SK-N-SH treated with all-trans-retinoic acid at 6 μM for 48 hours (cell line): ENCODE measurements at regions not wholly inside any gene's neighbourhood (a gene's known extent, or its start where the extent isn't known, plus 50 kb on each side); places are given as distances from the start of the nearest gene placed in this dataset.

Source experiments
- ATAC-seq: fragments of 200-7000 bp; cut with Tn5 transposase; 3 replicates; pipeline ENCODE4 v1.9.1; 2020; ENCODE audit warnings: mild to moderate bottlenecking, moderate library complexity
- ARNTL ChIP-seq: fragments of 450-650 bp; formaldehyde crosslinking; IDR thresholded peaks from 2 replicates; pipeline ENCODE4 v1.5.0; 2020; ENCODE audit warnings: low read depth, mild to moderate bottlenecking, moderate library complexity, borderline replicate concordance
- BACH2 ChIP-seq: fragments of 250-450 bp; sonication (Bioruptor Pico); IDR thresholded peaks from 2 replicates; pipeline ENCODE4 v1.9.0; 2021; ENCODE audit warnings: mild to moderate bottlenecking, borderline replicate concordance
- CREB5 ChIP-seq: fragments of 250-450 bp; sonication (Bioruptor Pico); IDR thresholded peaks from 2 replicates; pipeline ENCODE4 v1.5.1; 2020; ENCODE audit warnings: low read depth, mild to moderate bottlenecking, moderate library complexity
- CSDC2 ChIP-seq: fragments of 250-450 bp; sonication (Bioruptor Pico); IDR thresholded peaks from 2 replicates; pipeline ENCODE4 v1.5.0; 2020; ENCODE audit warnings: mild to moderate bottlenecking, moderate library complexity
- ESRRG ChIP-seq: fragments of 250-450 bp; sonication (Bioruptor Pico); IDR thresholded peaks from 2 replicates; pipeline ENCODE4 v1.6.1; 2021; ENCODE audit warnings: mild to moderate bottlenecking
- GLIS3 ChIP-seq: fragments of 250-450 bp; sonication (Bioruptor Pico); IDR thresholded peaks from 2 replicates; pipeline ENCODE4 v1.5.0; 2020; ENCODE audit warnings: mild to moderate bottlenecking, moderate library complexity
- ISL1 ChIP-seq: fragments of 250-450 bp; sonication (Bioruptor Pico); IDR thresholded peaks from 2 replicates; pipeline ENCODE4 v2.1.2; 2022; ENCODE audit warnings: mild to moderate bottlenecking, moderate library complexity
- PATZ1 ChIP-seq: fragments of 250-450 bp; sonication (Bioruptor Pico); IDR thresholded peaks from 2 replicates; pipeline ENCODE4 v1.8.0; 2020; ENCODE audit warnings: mild to moderate bottlenecking, moderate library complexity, borderline replicate concordance
- PPARA ChIP-seq: fragments of 250-450 bp; sonication (Bioruptor Pico); IDR thresholded peaks from 2 replicates; pipeline ENCODE4 v1.5.0; 2020; ENCODE audit warnings: mild to moderate bottlenecking, borderline replicate concordance
- RARB ChIP-seq: fragments of 250-450 bp; sonication (Bioruptor Pico); IDR thresholded peaks from 2 replicates; pipeline ENCODE4 v1.8.0; 2021; ENCODE audit warnings: mild to moderate bottlenecking, moderate library complexity
- SNAI2 ChIP-seq: fragments of 250-450 bp; sonication (Bioruptor Pico); IDR thresholded peaks from 2 replicates; pipeline ENCODE4 v1.5.0; 2020; ENCODE audit warnings: mild to moderate bottlenecking, moderate library complexity
- TCF4 ChIP-seq: fragments of 250-450 bp; sonication (Bioruptor Pico); IDR thresholded peaks from 2 replicates; pipeline ENCODE4 v1.8.0; 2021; ENCODE audit warnings: mild to moderate bottlenecking, moderate library complexity, borderline replicate concordance
- TOX ChIP-seq: fragments of 250-450 bp; sonication (Bioruptor Pico); IDR thresholded peaks from 2 replicates; pipeline ENCODE4 v1.8.0; 2021; ENCODE audit warnings: mild to moderate bottlenecking, moderate library complexity, borderline replicate concordance
- ZC3H10 ChIP-seq: fragments of 250-450 bp; sonication (Bioruptor Pico); IDR thresholded peaks from 2 replicates; pipeline ENCODE4 v1.5.1; 2021; ENCODE audit warnings: mild to moderate bottlenecking, moderate library complexity
- ZFP3 ChIP-seq: fragments of 250-450 bp; sonication (Bioruptor Pico); IDR thresholded peaks from 2 replicates; pipeline ENCODE4 v1.5.0; 2020; ENCODE audit warnings: mild to moderate bottlenecking, moderate library complexity
- ZFP30 ChIP-seq: fragments of 450-650 bp; formaldehyde crosslinking; IDR thresholded peaks from 2 replicates; pipeline ENCODE4 v1.5.0; 2022; ENCODE audit warnings: mild to moderate bottlenecking, moderate library complexity
- ZNF565 ChIP-seq: fragments of 450-650 bp; formaldehyde crosslinking; conservative IDR thresholded peaks from 2 replicates; pipeline ENCODE4 v1.5.0; 2020; ENCODE audit warnings: low read depth, mild to moderate bottlenecking, moderate library complexity
- ZNF70 ChIP-seq: fragments of 450-650 bp; formaldehyde crosslinking; IDR thresholded peaks from 2 replicates; pipeline ENCODE4 v1.5.0; 2020; ENCODE audit warnings: mild to moderate bottlenecking, moderate library complexity
- ZNF8 ChIP-seq: fragments of 450-650 bp; formaldehyde crosslinking; IDR thresholded peaks from 2 replicates; pipeline ENCODE4 v1.5.0; 2020; ENCODE audit warnings: mild to moderate bottlenecking, moderate library complexity
- TF ChIP-seq, protein P1 (sequence below): fragments of 250-450 bp; sonication (Bioruptor Pico); IDR thresholded peaks from 2 replicates; pipeline ENCODE4 v1.5.0; 2020; ENCODE audit warnings: mild to moderate bottlenecking, moderate library complexity
- TF ChIP-seq, protein P2 (sequence below): fragments of 250-450 bp; sonication (Bioruptor Pico); IDR thresholded peaks from 2 replicates; pipeline ENCODE4 v1.8.0; 2021; ENCODE audit warnings: low read depth, mild to moderate bottlenecking, moderate library complexity, borderline replicate concordance
- TF ChIP-seq, protein P3 (sequence below): fragments of 250-450 bp; sonication (Bioruptor Pico); IDR thresholded peaks from 2 replicates; pipeline ENCODE4 v1.5.1; 2021; ENCODE audit warnings: mild to moderate bottlenecking, moderate library complexity

GRCh38 chr5:3995954-3996619 is 400.5 kb downstream of the IRX1 start:
- no peak for ATAC-seq
- TF ChIP-seq BACH2 (CRISPR knock-in tag) (no peak), PPARA (CRISPR knock-in tag) (no peak), ZC3H10 (CRISPR knock-in tag) (no peak), PATZ1 (CRISPR knock-in tag) (no peak), TCF4 (CRISPR knock-in tag) (no peak), ARNTL (no peak), CREB5 (CRISPR knock-in tag) (no peak), ZNF70 (CRISPR knock-in tag) (no peak), ZFP3 (no peak), ZFP30 (CRISPR knock-in tag) (no peak), CSDC2 (CRISPR knock-in tag) (no peak), SNAI2 (CRISPR knock-in tag) (no peak), ISL1 (CRISPR knock-in tag) (no peak), GLIS3 (CRISPR knock-in tag) (no peak), ESRRG (CRISPR knock-in tag) (no peak)
- TF ChIP-seq, protein P1, sequence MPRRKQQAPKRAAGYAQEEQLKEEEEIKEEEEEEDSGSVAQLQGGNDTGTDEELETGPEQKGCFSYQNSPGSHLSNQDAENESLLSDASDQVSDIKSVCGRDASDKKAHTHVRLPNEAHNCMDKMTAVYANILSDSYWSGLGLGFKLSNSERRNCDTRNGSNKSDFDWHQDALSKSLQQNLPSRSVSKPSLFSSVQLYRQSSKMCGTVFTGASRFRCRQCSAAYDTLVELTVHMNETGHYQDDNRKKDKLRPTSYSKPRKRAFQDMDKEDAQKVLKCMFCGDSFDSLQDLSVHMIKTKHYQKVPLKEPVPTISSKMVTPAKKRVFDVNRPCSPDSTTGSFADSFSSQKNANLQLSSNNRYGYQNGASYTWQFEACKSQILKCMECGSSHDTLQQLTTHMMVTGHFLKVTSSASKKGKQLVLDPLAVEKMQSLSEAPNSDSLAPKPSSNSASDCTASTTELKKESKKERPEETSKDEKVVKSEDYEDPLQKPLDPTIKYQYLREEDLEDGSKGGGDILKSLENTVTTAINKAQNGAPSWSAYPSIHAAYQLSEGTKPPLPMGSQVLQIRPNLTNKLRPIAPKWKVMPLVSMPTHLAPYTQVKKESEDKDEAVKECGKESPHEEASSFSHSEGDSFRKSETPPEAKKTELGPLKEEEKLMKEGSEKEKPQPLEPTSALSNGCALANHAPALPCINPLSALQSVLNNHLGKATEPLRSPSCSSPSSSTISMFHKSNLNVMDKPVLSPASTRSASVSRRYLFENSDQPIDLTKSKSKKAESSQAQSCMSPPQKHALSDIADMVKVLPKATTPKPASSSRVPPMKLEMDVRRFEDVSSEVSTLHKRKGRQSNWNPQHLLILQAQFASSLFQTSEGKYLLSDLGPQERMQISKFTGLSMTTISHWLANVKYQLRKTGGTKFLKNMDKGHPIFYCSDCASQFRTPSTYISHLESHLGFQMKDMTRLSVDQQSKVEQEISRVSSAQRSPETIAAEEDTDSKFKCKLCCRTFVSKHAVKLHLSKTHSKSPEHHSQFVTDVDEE (CRISPR knock-in tag): no peak
- TF ChIP-seq, protein P2, sequence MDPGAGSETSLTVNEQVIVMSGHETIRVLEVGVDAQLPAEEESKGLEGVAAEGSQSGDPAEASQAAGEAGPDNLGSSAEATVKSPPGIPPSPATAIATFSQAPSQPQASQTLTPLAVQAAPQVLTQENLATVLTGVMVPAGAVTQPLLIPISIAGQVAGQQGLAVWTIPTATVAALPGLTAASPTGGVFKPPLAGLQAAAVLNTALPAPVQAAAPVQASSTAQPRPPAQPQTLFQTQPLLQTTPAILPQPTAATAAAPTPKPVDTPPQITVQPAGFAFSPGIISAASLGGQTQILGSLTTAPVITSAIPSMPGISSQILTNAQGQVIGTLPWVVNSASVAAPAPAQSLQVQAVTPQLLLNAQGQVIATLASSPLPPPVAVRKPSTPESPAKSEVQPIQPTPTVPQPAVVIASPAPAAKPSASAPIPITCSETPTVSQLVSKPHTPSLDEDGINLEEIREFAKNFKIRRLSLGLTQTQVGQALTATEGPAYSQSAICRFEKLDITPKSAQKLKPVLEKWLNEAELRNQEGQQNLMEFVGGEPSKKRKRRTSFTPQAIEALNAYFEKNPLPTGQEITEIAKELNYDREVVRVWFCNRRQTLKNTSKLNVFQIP: no peak

DNA sequence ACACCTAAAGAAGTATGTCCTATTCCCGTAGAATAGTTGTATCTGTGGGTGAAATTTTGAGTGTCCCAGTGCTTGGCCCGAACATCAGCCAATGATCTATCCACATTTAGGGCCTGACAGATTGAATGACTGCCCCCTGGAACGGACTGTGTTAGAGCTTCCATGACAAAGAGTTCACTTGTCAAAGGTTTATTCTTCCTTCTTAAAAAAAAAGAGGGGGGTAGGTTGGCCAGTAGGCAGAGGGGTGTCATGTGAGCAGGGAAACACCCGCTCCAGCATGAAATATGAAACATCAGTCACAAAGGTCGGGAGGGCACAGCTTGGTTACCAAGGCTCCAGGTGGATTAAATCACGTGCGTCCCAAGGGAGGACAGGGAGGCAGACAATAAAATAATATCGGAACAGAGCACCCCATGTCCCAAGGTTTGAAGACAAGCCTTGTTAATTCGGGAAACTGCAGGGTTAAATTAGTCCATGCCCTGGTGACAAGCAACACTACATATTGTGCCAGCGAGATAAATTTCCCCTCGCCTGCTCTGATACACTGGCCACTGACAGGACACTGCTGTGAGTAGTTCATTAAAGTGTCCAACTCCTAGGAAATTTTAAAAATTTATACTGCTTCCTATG is 401.2 kb downstream of the IRX1 start:
- ATAC-seq: no peak

GRCh38 chr5:3997670-3998069 is 402.0 kb downstream of the IRX1 start:
- ATAC-seq: no peak

More for the DNA sequence above, 401.2 kb downstream of the IRX1 start:
- TF ChIP-seq PPARA (CRISPR knock-in tag): no peak
- no peak for TF ChIP-seq ZNF70 (CRISPR knock-in tag)
- TF ChIP-seq RARB (CRISPR knock-in tag): no peak
- no peak for TF ChIP-seq TOX (CRISPR knock-in tag)
- no peak for TF ChIP-seq ARNTL
- TF ChIP-seq, all 23 proteins: peak for 0

More at GRCh38 chr5:3997670-3998069, 402.0 kb downstream of the IRX1 start:
- TF ChIP-seq, protein P2: no peak
- TF ChIP-seq SNAI2 (CRISPR knock-in tag): no peak
- TF ChIP-seq ZFP30 (CRISPR knock-in tag): no peak
- TF ChIP-seq, protein P3, sequence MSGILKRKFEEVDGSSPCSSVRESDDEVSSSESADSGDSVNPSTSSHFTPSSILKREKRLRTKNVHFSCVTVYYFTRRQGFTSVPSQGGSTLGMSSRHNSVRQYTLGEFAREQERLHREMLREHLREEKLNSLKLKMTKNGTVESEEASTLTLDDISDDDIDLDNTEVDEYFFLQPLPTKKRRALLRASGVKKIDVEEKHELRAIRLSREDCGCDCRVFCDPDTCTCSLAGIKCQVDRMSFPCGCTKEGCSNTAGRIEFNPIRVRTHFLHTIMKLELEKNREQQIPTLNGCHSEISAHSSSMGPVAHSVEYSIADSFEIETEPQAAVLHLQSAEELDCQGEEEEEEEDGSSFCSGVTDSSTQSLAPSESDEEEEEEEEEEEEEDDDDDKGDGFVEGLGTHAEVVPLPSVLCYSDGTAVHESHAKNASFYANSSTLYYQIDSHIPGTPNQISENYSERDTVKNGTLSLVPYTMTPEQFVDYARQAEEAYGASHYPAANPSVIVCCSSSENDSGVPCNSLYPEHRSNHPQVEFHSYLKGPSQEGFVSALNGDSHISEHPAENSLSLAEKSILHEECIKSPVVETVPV (CRISPR knock-in tag): no peak
- no peak for TF ChIP-seq ZFP3
- no peak for TF ChIP-seq ZNF8 (CRISPR knock-in tag)
- no peak for TF ChIP-seq PATZ1 (CRISPR knock-in tag)
- no peak for TF ChIP-seq PPARA (CRISPR knock-in tag)
- no peak for TF ChIP-seq ISL1 (CRISPR knock-in tag)
- no peak for TF ChIP-seq ARNTL
- no peak for TF ChIP-seq ZNF565 (CRISPR knock-in tag)
